ENCODE measurements at regions not wholly inside any gene's neighbourhood (a gene's known extent, or its start where the extent isn't known, plus 50 kb on each side); places are given as distances from the start of the nearest gene placed in this dataset.

- no peaks in the 10 kb centered on the region for H3K36me3 ChIP-seq
- no peak overlapping the region for H3K4me2 ChIP-seq
- no peaks in the 10 kb centered on the region for H3K4me1 ChIP-seq
- no peak overlapping the region for H3K27ac ChIP-seq
- no peaks in the 10 kb centered on the region for H4K20me1 ChIP-seq
- no peaks in the 10 kb centered on the region for H3K27me3 ChIP-seq
- H3K9ac ChIP-seq, result no peak overlapping the region
- H3K4me3 ChIP-seq, result no peak overlapping the region
- TF ChIP-seq Cebpa-rat (IDR thresholded peaks at IDR 0.05), result no peak
- no peaks in the 10 kb centered on the region for H3K9me3 ChIP-seq (replicated peaks in 1 of 11)
Observed at GRCh38 chr11:129584316-129584715, 208.7 kb downstream of the BARX2 start.

GRCh38 chr11:129589190-129589860 lies 213.7 kb downstream of the BARX2 start:
- no peak overlapping the region for H3K27ac ChIP-seq
- H3K9ac ChIP-seq, result no peak overlapping the region
- H3K27me3 ChIP-seq, result no peaks in the 10 kb centered on the region

GRCh38 chr11:129590030-129590752 lies 214.5 kb downstream of the BARX2 start:
- Histone ChIP-seq H3K4me1 (no peaks in the 10 kb centered on the region), H4K20me1 (no peaks in the 10 kb centered on the region), H3K27ac (no peak overlapping the region), H3K4me2 (no peak overlapping the region), H3K9ac (no peak overlapping the region), H3K36me3 (no peaks in the 10 kb centered on the region), H3K27me3 (no peaks in the 10 kb centered on the region), H3K9me3 (replicated peaks in 1 of 11) (no peaks in the 10 kb centered on the region), H3K4me3 (no peak overlapping the region)
- no peak for TF ChIP-seq Cebpa-rat (IDR thresholded peaks at IDR 0.05)

More at GRCh38 chr11:129589190-129589860, 213.7 kb downstream of the BARX2 start:
- Histone ChIP-seq H3K4me1 (no peaks in the 10 kb centered on the region), H3K4me2 (no peak overlapping the region), H4K20me1 (no peaks in the 10 kb centered on the region), H3K4me3 (no peak overlapping the region), H3K9me3 (replicated peaks in 1 of 11) (no peaks in the 10 kb centered on the region), H3K36me3 (no peaks in the 10 kb centered on the region)
- no peak for TF ChIP-seq Cebpa-rat (IDR thresholded peaks at IDR 0.05)

GRCh38 chr11:129590753-129591475 lies 215.3 kb downstream of the BARX2 start:
- no peaks in the 10 kb centered on the region for H3K36me3 ChIP-seq
- H3K27me3 ChIP-seq, result no peaks in the 10 kb centered on the region
- no peak overlapping the region for H3K4me3 ChIP-seq
- H3K27ac ChIP-seq, result no peak overlapping the region
- no peaks in the 10 kb centered on the region for H3K9me3 ChIP-seq (replicated peaks in 1 of 11)
- no peak for TF ChIP-seq Cebpa-rat (IDR thresholded peaks at IDR 0.05)
- H4K20me1 ChIP-seq, result no peaks in the 10 kb centered on the region
- H3K9ac ChIP-seq, result no peak overlapping the region
- H3K4me1 ChIP-seq, result no peaks in the 10 kb centered on the region
- no peak overlapping the region for H3K4me2 ChIP-seq

GRCh38 chr11:129591527-129591926 lies 215.9 kb downstream of the BARX2 start:
- Histone ChIP-seq H3K4me1 (no peaks in the 10 kb centered on the region), H3K27me3 (no peaks in the 10 kb centered on the region), H3K4me3 (no peak overlapping the region), H4K20me1 (no peaks in the 10 kb centered on the region), H3K9ac (no peak overlapping the region), H3K9me3 (replicated peaks in 1 of 11) (no peaks in the 10 kb centered on the region), H3K36me3 (no peaks in the 10 kb centered on the region), H3K4me2 (no peak overlapping the region), H3K27ac (no peak overlapping the region)
- no peak for TF ChIP-seq Cebpa-rat (IDR thresholded peaks at IDR 0.05)

- no peak overlapping the region for H3K4me3 ChIP-seq
- no peak overlapping the region for H3K4me2 ChIP-seq
- no peaks in the 10 kb centered on the region for H3K4me1 ChIP-seq
- H3K9ac ChIP-seq, result no peak overlapping the region
- H4K20me1 ChIP-seq, result no peaks in the 10 kb centered on the region
- TF ChIP-seq Cebpa-rat (IDR thresholded peaks at IDR 0.05), result no peak
- no peaks in the 10 kb centered on the region for H3K27me3 ChIP-seq
- no peak overlapping the region for H3K27ac ChIP-seq
- no peaks in the 10 kb centered on the region for H3K36me3 ChIP-seq
- H3K9me3 ChIP-seq (replicated peaks in 1 of 11), result no peaks in the 10 kb centered on the region
Observed at GRCh38 chr11:129592191-129592590, 216.5 kb downstream of the BARX2 start.

GRCh38 chr11:129593098-129593497 lies 217.4 kb downstream of the BARX2 start:
- Histone ChIP-seq H3K27me3 (no peaks in the 10 kb centered on the region), H3K4me3 (no peak overlapping the region), H3K4me1 (no peaks in the 10 kb centered on the region), H3K4me2 (no peak overlapping the region), H3K9ac (no peak overlapping the region), H3K36me3 (no peaks in the 10 kb centered on the region), H4K20me1 (no peaks in the 10 kb centered on the region), H3K27ac (no peak overlapping the region), H3K9me3 (replicated peaks in 1 of 11) (peaks cover 0 to 2% (median 0%) of the 10 kb centered on the region in 11 experiments; a peak in 3 of 22 replicates)
- no peak for TF ChIP-seq Cebpa-rat (IDR thresholded peaks at IDR 0.05)

- no peaks in the 10 kb centered on the region for H4K20me1 ChIP-seq
- TF ChIP-seq Cebpa-rat (IDR thresholded peaks at IDR 0.05), result no peak
- H3K9me3 ChIP-seq (replicated peaks in 1 of 11), result peaks cover 0 to 13% (median 0%) of the 10 kb centered on the region in 11 experiments; a peak in 6 of 22 replicates
- H3K4me2 ChIP-seq, result no peak overlapping the region
- no peaks in the 10 kb centered on the region for H3K27me3 ChIP-seq
- no peaks in the 10 kb centered on the region for H3K4me1 ChIP-seq
- H3K4me3 ChIP-seq, result no peak overlapping the region
- H3K9ac ChIP-seq, result no peak overlapping the region
- no peak overlapping the region for H3K27ac ChIP-seq
- no peaks in the 10 kb centered on the region for H3K36me3 ChIP-seq
Observed at GRCh38 chr11:129595038-129595962, 219.7 kb downstream of the BARX2 start.

GRCh38 chr11:129596351-129596750 lies 219.3 kb upstream of the TMEM45B start:
- peaks cover 0 to 13% (median 0%) of the 10 kb centered on the region in 11 experiments; a peak in 6 of 22 replicates for H3K9me3 ChIP-seq (replicated peaks in 1 of 11)
- no peak overlapping the region for H3K27ac ChIP-seq
- H3K4me1 ChIP-seq, result no peaks in the 10 kb centered on the region
- H3K27me3 ChIP-seq, result no peaks in the 10 kb centered on the region
- H3K36me3 ChIP-seq, result no peaks in the 10 kb centered on the region
- no peak for TF ChIP-seq Cebpa-rat (IDR thresholded peaks at IDR 0.05)
- no peak overlapping the region for H3K4me3 ChIP-seq
- no peak overlapping the region for H3K9ac ChIP-seq
- no peak overlapping the region for H3K4me2 ChIP-seq
- no peaks in the 10 kb centered on the region for H4K20me1 ChIP-seq
